22Rv1 (cell line): ENCODE measurements at regions not wholly inside any gene's neighbourhood (a gene's known extent, or its start where the extent isn't known, plus 50 kb on each side); places are given as distances from the start of the nearest gene placed in this dataset.

Source experiments
- CTCF ChIP-seq: fragments of 450-650 bp; IDR thresholded peaks from 2 replicates; pipeline ENCODE4 v1.5.1; 2017; ENCODE audit warnings: mild to moderate bottlenecking
- ZFX ChIP-seq: fragments of 450-650 bp; IDR thresholded peaks from 2 replicates; pipeline ENCODE4 v1.6.1; 2017; ENCODE audit warnings: antibody characterized with exemption, borderline replicate concordance

DNA sequence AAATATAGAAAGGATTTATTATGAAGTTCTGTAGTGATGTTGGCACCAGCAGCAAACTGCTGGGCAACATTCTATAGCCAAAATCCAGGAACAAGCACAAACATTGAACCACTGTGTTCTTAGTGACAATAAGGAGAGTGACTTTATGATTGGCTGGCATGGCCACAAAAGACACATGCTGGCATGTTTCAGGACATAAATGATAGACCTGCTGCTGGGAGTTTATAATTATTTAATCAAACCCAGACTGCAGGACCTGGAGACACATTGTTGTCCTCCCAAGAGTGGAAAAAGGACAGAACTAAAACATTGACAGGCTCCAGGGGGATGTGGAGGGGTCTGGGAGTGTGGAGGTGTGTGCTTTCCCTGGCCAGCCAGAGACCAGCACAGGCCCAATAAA, 255.3 kb upstream of the LRTM1 start:
- no peak for TF ChIP-seq CTCF
- no peak for TF ChIP-seq ZFX
